Immature natural killer cell (primary cell): ENCODE measurements at regions not wholly inside any gene's neighbourhood (a gene's known extent, or its start where the extent isn't known, plus 50 kb on each side); places are given as distances from the start of the nearest gene placed in this dataset.
A peak's percentile ranks its signal among the peaks of the same experiment; 100 is the strongest.

Experiments used
- DNase-seq, 3 donors: peaks; one replicate each; pipeline ENCODE4 v3.0.0; 2022; ENCODE audit warnings: mixed read lengths in 1 of 3
- H3K27ac Mint-ChIP-seq, 6 donors: one replicate each; pipeline ENCODE4 v1.8.0; 2020; ENCODE audit warnings: mixed read lengths in 6 of 6, mild to moderate bottlenecking in 5 of 6, inconsistent platforms in 4 of 6, moderate library complexity in 3 of 6
- H3K27me3 Mint-ChIP-seq, 3 donors: one replicate each; pipeline ENCODE4 v1.8.0; 2020 to 2021; ENCODE audit warnings: low read depth in 3 of 3, mild to moderate bottlenecking in 3 of 3, mixed read lengths in 3 of 3, moderate library complexity in 3 of 3, inconsistent platforms in 1 of 3
- H3K36me3 Mint-ChIP-seq, 3 donors: one replicate each; pipeline ENCODE4 v1.8.0; 2020; ENCODE audit warnings: mixed read lengths in 3 of 3, inconsistent platforms in 2 of 3, mild to moderate bottlenecking in 2 of 3
- H3K4me1 Mint-ChIP-seq, 2 donors: one replicate each; pipeline ENCODE4 v1.8.0; 2020; ENCODE audit warnings: inconsistent platforms in 2 of 2, mild to moderate bottlenecking in 2 of 2, mixed read lengths in 2 of 2, moderate library complexity in 1 of 2
- H3K4me3 Mint-ChIP-seq, 5 donors: one replicate each; pipeline ENCODE4 v1.8.0; 2020; ENCODE audit warnings: mild to moderate bottlenecking in 5 of 5, mixed read lengths in 5 of 5, inconsistent platforms in 3 of 5, moderate library complexity in 3 of 5
- H3K9me3 Mint-ChIP-seq, 6 donors: one replicate each; pipeline ENCODE4 v1.8.0; 2020; ENCODE audit warnings: mild to moderate bottlenecking in 6 of 6, mixed read lengths in 6 of 6, inconsistent platforms in 4 of 6, moderate library complexity in 3 of 6

DNA sequence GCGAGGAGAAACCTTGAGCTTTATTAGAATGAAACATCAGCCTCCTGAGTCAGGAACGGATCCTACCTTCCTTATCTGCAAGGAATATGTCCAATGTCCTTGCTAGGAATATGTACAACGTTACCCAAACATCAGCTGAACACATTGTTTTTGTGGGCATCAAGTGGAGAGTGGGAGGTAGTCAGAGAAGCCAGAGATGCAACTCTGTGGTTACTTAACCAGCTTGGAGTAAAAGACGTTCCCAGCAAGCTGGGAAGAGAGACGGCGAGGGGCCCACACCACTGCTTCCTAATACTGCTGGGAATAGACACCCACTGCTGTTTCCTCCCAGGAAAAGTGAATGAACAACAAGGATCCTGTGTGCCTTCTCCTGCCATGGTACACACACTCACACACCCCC lies 64.3 kb downstream of the PABIR2 start:
- no peak for DNase-seq
- Mint-ChIP-seq H3K27me3 (peaks cover 0 to 6% (median 0%) of the 10 kb centered on the region in 3 donors), H3K4me3 (no peak overlapping the region), H3K36me3 (no peaks in the 10 kb centered on the region), H3K9me3 (no peaks in the 10 kb centered on the region), H3K4me1 (no peaks in the 10 kb centered on the region), H3K27ac (no peak overlapping the region)

DNA sequence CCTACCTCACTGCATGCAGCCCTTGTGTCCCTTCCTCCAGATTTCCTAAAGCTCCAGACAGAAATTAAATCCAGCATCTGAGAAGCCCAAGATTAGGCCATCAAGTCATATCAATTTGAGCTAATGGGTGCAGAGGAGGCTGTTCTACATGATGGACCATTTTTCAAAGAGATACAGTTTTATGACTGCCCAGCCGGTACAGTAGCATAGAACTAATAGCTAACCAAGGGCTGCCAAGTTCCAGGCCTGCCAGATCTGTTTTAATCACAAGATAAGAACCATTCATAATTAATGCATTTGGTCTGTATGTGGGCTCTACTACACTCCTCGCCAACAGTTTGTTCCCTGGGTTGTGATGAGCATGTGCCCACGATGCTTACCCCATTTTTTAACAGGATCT lies 64.9 kb downstream of the PABIR2 start:
- no peaks in the 10 kb centered on the region for H3K9me3 Mint-ChIP-seq
- no peaks in the 10 kb centered on the region for H3K36me3 Mint-ChIP-seq
- H3K27ac Mint-ChIP-seq, result no peak overlapping the region
- no peaks in the 10 kb centered on the region for H3K4me1 Mint-ChIP-seq
- peaks cover 0 to 6% (median 3%) of the 10 kb centered on the region in 3 donors for H3K27me3 Mint-ChIP-seq
- DNase-seq, result no peak
- no peak overlapping the region for H3K4me3 Mint-ChIP-seq

DNA sequence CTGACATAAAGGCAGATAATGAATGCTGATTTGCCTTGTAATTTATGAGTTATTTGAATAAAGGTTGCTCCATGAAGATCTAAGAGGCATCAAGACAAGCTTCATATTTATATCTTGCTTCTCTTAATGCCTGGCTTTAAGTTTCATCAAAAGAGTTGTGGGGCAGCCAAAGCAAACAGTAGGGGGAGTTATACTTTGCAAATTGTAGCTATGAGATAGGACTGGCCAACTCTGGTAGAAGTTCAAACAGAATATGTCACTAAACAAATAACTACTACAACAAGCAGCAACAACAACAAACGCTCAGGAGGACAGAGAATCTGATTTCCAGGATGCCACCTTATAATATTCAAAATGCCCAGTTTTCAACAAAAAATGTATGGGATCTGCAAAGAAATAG lies 69.1 kb upstream of the PLAC1 start:
- H3K4me3 Mint-ChIP-seq, result no peak overlapping the region
- no peak for DNase-seq
- no peaks in the 10 kb centered on the region for H3K36me3 Mint-ChIP-seq
- H3K27ac Mint-ChIP-seq, result no peak overlapping the region
- H3K27me3 Mint-ChIP-seq, result peaks cover 0 to 9% (median 4%) of the 10 kb centered on the region in 3 donors
- H3K4me1 Mint-ChIP-seq, result no peaks in the 10 kb centered on the region
- no peaks in the 10 kb centered on the region for H3K9me3 Mint-ChIP-seq

DNA sequence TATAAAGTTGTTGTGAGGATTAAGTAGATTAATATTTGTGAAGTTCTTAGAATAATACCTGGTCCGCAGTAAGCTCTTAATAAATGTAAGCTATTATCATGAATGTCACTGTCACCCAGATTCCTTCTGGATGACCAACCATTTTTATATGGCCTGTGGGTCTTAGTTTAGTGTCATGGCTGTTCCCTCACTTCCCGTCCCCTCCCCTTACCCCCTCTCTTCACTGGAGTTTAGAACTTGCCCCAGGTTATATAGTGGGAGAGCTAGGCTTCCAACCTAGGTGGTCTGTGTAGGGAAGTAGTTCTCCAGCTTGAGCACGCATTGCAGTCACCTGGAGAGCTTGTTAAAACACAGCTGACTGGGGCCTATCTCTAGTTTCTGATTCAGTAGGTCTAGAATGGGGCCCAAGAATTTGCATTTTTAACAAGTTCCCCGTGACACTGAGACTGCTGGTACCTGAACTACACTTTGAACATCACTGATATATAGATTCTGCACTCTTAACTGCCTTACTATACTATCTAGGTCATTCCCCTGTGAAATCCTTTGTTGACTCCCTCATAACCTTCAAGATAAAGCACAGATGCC lies 66.9 kb upstream of the PLAC1 start:
- DNase-seq, result no peak
- H3K27me3 Mint-ChIP-seq, result peaks cover 0 to 14% (median 4%) of the 10 kb centered on the region in 3 donors
- no peaks in the 10 kb centered on the region for H3K4me1 Mint-ChIP-seq
- no peak overlapping the region for H3K4me3 Mint-ChIP-seq
- no peak overlapping the region for H3K27ac Mint-ChIP-seq
- H3K36me3 Mint-ChIP-seq, result no peaks in the 10 kb centered on the region
- no peaks in the 10 kb centered on the region for H3K9me3 Mint-ChIP-seq

- Mint-ChIP-seq H3K4me3 (no peak overlapping the region), H3K9me3 (no peaks in the 10 kb centered on the region), H3K4me1 (peaks cover 16 to 29% of the 10 kb centered on the region in 2 donors), H3K36me3 (no peaks in the 10 kb centered on the region), H3K27ac (no peak overlapping the region), H3K27me3 (peaks cover 0 to 8% (median 5%) of the 10 kb centered on the region in 3 donors)
- no peak for DNase-seq
Observed at GRCh38 chrX:134721766-134722532, 63.7 kb upstream of the PLAC1 start.

DNA sequence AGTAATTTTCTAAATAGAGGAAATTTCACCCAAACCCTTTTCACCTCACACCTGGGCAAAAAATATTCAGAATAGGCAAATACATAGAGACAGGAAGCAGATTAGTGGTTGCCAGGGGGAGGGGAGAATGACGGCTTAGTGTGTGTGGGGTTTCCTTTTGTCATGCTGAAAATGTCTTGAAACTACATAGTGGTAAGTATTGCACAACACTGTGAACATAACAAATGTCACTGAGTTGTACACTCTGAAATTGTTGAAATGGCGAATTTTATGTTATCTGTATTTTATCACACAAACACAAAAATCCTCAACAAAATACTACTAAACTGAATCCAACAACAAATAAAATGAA lies 60.7 kb upstream of the PLAC1 start:
- Mint-ChIP-seq H3K4me1 (peaks cover 16 to 29% of the 10 kb centered on the region in 2 donors), H3K27ac (peak overlapping the region; percentile 19 to 79 (median 73)), H3K36me3 (no peaks in the 10 kb centered on the region), H3K9me3 (no peaks in the 10 kb centered on the region), H3K27me3 (peaks cover 0 to 9% (median 1%) of the 10 kb centered on the region in 3 donors), H3K4me3 (peak overlapping the region in 4 of 5 donors; percentile 21 to 42 (median 35))
- DNase-seq, result peak; percentile 26 to 56 (median 33)

GRCh38 chrX:134718105-134718965 lies 60.1 kb upstream of the PLAC1 start:
- H3K4me3 Mint-ChIP-seq, result peak overlapping the region in 4 of 5 donors; percentile 21 to 42 (median 35)
- DNase-seq, result peak in 2 of 3 donors; percentile 3 to 5
- H3K36me3 Mint-ChIP-seq, result no peaks in the 10 kb centered on the region
- peaks cover 16 to 29% of the 10 kb centered on the region in 2 donors for H3K4me1 Mint-ChIP-seq
- peak overlapping the region; percentile 19 to 79 (median 73) for H3K27ac Mint-ChIP-seq
- no peaks in the 10 kb centered on the region for H3K9me3 Mint-ChIP-seq
- H3K27me3 Mint-ChIP-seq, result peaks cover 0 to 9% (median 1%) of the 10 kb centered on the region in 3 donors

GRCh38 chrX:134717698-134718097 lies 59.4 kb upstream of the PLAC1 start:
- Mint-ChIP-seq H3K36me3 (no peaks in the 10 kb centered on the region), H3K27me3 (peaks cover under 1 to 9% (median 1%) of the 10 kb centered on the region in 3 donors), H3K4me3 (no peak overlapping the region), H3K27ac (peak overlapping the region in 1 of 6 donors; percentile 6), H3K9me3 (no peaks in the 10 kb centered on the region), H3K4me1 (peaks cover 16 to 29% of the 10 kb centered on the region in 2 donors)
- DNase-seq, result no peak

- no peak overlapping the region for H3K4me3 Mint-ChIP-seq
Observed at GRCh38 chrX:134716620-134717012, 58.3 kb upstream of the PLAC1 start.

DNA sequence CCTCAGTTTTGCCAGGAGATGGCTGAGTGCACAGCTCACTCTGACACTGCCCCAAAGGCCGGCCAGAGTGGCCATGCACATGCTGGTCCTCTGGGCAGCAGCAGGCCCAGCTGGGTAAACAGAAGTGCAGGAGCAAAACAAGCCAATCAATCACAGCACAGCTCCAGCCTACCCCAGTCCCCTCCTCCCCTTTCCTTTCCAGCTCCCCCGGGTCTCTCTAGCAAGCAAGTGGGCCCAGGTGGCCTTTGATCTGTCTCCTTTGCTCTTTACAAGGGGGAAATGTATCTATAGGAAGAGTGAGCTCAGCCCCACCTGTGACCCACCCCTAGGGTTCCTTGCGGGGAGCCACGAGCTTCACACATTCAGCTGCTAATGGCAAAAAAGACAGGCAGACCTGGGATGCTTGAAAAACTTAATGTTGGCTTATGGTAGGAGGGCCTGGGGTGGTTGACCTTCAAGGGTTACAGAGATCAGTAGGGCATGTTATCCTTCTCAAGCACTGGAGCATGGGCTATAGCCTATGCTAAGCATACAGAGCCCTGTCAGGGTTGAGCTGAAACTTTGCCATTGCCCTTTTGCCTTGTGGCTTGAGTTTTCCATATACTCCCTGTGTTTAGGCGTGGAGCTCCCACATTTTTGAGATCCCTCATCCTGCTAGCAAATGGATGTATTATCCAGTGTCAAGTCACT lies 57.8 kb upstream of the PLAC1 start:
- DNase-seq, result no peak
- peaks cover 16 to 29% of the 10 kb centered on the region in 2 donors for H3K4me1 Mint-ChIP-seq
- peak overlapping the region in 1 of 6 donors; percentile 8 for H3K27ac Mint-ChIP-seq
- peaks cover 1 to 3% (median 2%) of the 10 kb centered on the region in 3 donors for H3K27me3 Mint-ChIP-seq
- no peaks in the 10 kb centered on the region for H3K9me3 Mint-ChIP-seq
- H3K36me3 Mint-ChIP-seq, result no peaks in the 10 kb centered on the region
- no peak overlapping the region for H3K4me3 Mint-ChIP-seq

More at GRCh38 chrX:134716620-134717012, 58.3 kb upstream of the PLAC1 start:
- Mint-ChIP-seq H3K27ac (no peak overlapping the region), H3K9me3 (no peaks in the 10 kb centered on the region), H3K27me3 (peaks cover 1 to 3% (median 2%) of the 10 kb centered on the region in 3 donors), H3K36me3 (no peaks in the 10 kb centered on the region), H3K4me1 (peaks cover 16 to 29% of the 10 kb centered on the region in 2 donors)
- no peak for DNase-seq

DNA sequence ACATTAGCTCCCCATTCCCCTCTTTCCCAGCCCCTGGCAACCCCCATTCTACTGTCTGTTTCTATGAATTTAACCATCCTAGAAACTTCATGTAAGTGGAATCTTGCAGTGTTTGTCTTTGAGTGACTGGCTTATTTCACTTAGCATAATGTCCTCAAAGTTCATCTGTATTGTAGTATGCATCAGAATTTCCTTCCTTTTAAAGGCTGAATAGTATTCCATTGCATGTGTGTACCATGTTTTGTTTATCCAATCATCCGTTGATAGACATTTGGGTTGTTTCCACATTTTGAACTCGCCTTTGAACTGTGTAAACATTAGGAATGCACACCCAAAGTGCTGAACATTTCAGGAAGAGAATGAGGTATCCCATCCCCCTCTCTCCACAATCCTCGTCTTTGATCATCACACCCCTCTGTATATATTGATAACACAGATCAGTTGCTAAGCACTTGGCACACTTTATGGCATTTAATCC lies 56.4 kb upstream of the PLAC1 start:
- Mint-ChIP-seq H3K4me3 (no peak overlapping the region), H3K9me3 (no peaks in the 10 kb centered on the region), H3K27me3 (peaks cover 3% of the 10 kb centered on the region in 3 donors), H3K27ac (no peak overlapping the region), H3K4me1 (peaks cover 14 to 25% of the 10 kb centered on the region in 2 donors), H3K36me3 (no peaks in the 10 kb centered on the region)
- DNase-seq, result no peak

DNA sequence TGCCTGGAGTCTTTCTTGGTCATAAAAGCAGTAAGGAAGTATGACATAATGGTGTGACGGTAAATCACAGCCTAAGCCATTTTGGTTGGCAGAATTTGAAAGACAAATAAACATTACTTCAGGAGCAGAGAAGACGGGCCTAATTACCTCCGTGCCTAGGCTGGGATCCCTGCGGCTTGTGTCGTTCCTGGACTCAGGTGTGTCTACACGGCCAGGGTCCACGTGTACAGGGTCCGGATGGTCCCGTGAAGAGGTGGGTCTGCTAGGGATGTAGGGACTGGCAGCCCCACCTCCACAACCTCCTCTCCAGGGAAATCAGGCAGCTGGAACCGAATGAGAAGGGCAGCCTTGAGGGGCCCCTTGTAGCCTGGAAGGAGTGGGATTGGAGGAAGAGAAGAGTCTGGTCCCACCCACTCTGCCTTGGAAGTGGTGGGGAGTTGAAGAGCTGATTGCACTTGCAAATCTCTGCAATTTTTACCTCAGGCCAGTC lies 55.4 kb upstream of the PLAC1 start:
- Mint-ChIP-seq H3K36me3 (no peaks in the 10 kb centered on the region), H3K27ac (no peak overlapping the region), H3K9me3 (no peaks in the 10 kb centered on the region), H3K4me3 (no peak overlapping the region), H3K27me3 (peaks cover 1 to 3% (median 3%) of the 10 kb centered on the region in 3 donors), H3K4me1 (peaks cover 7 to 15% of the 10 kb centered on the region in 2 donors)
- no peak for DNase-seq

DNA sequence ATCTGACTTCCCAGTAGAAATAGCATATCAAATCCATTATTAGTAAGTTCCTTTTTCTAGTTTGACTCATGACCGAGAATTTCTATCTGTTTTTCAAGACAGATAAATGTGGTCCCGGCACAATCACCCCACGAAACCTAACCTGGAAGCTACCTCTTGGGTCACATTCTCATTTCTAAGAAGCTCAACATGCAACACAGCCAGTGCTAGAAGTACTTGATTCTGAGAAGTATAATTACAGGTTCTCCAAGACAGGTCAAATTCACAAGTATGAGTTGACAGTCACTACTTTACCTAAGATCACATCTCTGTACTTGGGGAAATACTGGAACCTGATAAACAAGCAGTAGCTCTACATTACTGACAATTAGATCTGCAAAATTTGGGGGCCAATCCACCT lies 54.0 kb upstream of the PLAC1 start:
- no peak overlapping the region for H3K4me3 Mint-ChIP-seq
- H3K36me3 Mint-ChIP-seq, result no peaks in the 10 kb centered on the region
- peaks cover 0 to under 1% of the 10 kb centered on the region in 2 donors for H3K4me1 Mint-ChIP-seq
- H3K27ac Mint-ChIP-seq, result no peak overlapping the region
- no peak for DNase-seq
- H3K9me3 Mint-ChIP-seq, result no peaks in the 10 kb centered on the region
- peaks cover 1 to 5% (median 3%) of the 10 kb centered on the region in 3 donors for H3K27me3 Mint-ChIP-seq
